Upper lobe of left lung (tissue), 6 donors: ENCODE measurements at regions not wholly inside any gene's neighbourhood (a gene's known extent, or its start where the extent isn't known, plus 50 kb on each side); places are given as distances from the start of the nearest gene placed in this dataset.

Source experiments
- ATAC-seq, 2 donors: fragments of 200-7000 bp; cut with Tn5 transposase; one replicate each; pipeline ENCODE4 v1.9.1; 2022; ENCODE audit warnings: mild to moderate bottlenecking in 2 of 2, moderate library complexity in 2 of 2; ENCODE audit not compliant: low FRiP score in 2 of 2
- DNase-seq, 2 donors: peaks; one replicate each; pipeline ENCODE4 v3.0.0-alpha.2; 2019 to 2020
- H3K27ac ChIP-seq, 4 donors: fragments of 200-600 bp; sonication (generic); one replicate each; pipeline ENCODE4 v1.5.1; 2016 to 2019
- H3K27me3 ChIP-seq, 4 donors: fragments of 200-600 bp; sonication (generic); one replicate each; pipeline ENCODE4 v1.5.1; 2017 to 2019
- H3K36me3 ChIP-seq, 4 donors: fragments of 200-600 bp; sonication (generic); one replicate each; pipeline ENCODE4 v1.5.1; 2016 to 2019
- H3K4me1 ChIP-seq, 4 donors: fragments of 200-600 bp; sonication (generic); one replicate each; pipeline ENCODE4 v1.5.1; 2018 to 2019
- H3K4me3 ChIP-seq, 4 donors: fragments of 200-600 bp; sonication (generic); one replicate each; pipeline ENCODE4 v1.5.1; 2017 to 2019; ENCODE audit warnings: mild to moderate bottlenecking in 2 of 4, moderate library complexity in 1 of 4
- H3K9me3 ChIP-seq, 4 donors: fragments of 200-600 bp; sonication (generic); one replicate each; pipeline ENCODE4 v1.5.1; 2018 to 2019
- EP300 ChIP-seq, 4 donors: sonication (generic); formaldehyde crosslinking; IDR thresholded peaks; one replicate each; pipeline ENCODE4 v1.5.1; 2017; ENCODE audit warnings: antibody characterized with exemption in 4 of 4, control low read depth in 2 of 4
- POLR2A ChIP-seq, 4 donors: fragments of 450-650 bp; IDR thresholded peaks; one replicate each; pipeline ENCODE4 v1.5.1; 2016 to 2017; ENCODE audit warnings: antibody characterized with exemption in 4 of 4, mild to moderate bottlenecking in 2 of 4
- POLR2AphosphoS5 ChIP-seq, 2 donors: sonication (generic); formaldehyde crosslinking; IDR thresholded peaks; one replicate each; pipeline ENCODE4 v1.5.1; 2017; ENCODE audit warnings: antibody characterized with exemption in 2 of 2
- WGBS, 2 donors: methylation state at CpG; one replicate each; pipeline ENCODE4 v1.1.5; 2017 to 2018; 5-methylcytosine and 5-hydroxymethylcytosine counted together
- TF ChIP-seq, protein P1 (sequence below), 6 experiments: fragments of 450-650 bp in 4 of 6; fragments of 200-600 bp in 2 of 6; sonication (generic) in 2 of 6; IDR thresholded peaks; one replicate each; pipeline ENCODE4 v1.5.1; 2016 to 2019; ENCODE audit warnings: antibody characterized with exemption in 6 of 6
- donor health status: DM: no; HTN: no; CAD: no; lungs with moderate emphysema.
- donor health status: DM: no; HTN: yes; CAD: no; lungs with severe emphysema.

DNA sequence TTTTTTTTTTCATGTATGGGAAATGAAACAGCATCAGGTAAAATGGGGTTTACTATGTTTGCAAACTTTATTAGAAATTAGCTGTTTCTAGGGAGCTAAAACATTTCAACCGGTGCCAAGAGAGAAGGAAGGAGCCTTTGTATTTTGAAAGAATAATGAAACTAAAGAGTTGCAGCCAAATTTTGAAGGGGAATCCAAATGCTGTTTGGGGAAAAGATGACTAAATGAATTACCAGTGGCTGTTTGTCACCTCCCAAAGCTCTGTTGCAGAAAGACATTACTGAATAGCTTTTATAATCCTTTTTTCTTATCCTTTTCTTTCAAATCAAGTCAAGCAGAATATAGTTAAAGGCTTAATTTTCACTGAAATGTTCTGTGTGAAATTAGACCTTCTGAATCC, 591.3 kb upstream of the ADGRL2 start:
- 52 to 67% methylated on average over 1 of the region's 1 CpG for WGBS, 2 donors
- Histone ChIP-seq H3K4me1 (no peaks in the 10 kb centered on the region), H3K27me3 (no peaks in the 10 kb centered on the region), H3K27ac (no peak overlapping the region), H3K9me3 (no peaks in the 10 kb centered on the region), H3K4me3 (no peak overlapping the region), H3K36me3 (no peaks in the 10 kb centered on the region)
- ATAC-seq (no peak), DNase-seq (no peak)
- TF ChIP-seq POLR2AphosphoS5 (IDR thresholded peaks at IDR 0.05), result no peak
- TF ChIP-seq POLR2A (IDR thresholded peaks at IDR 0.05), result no peak
- TF ChIP-seq EP300 (IDR thresholded peaks at IDR 0.05), result no peak
- TF ChIP-seq, protein P1, sequence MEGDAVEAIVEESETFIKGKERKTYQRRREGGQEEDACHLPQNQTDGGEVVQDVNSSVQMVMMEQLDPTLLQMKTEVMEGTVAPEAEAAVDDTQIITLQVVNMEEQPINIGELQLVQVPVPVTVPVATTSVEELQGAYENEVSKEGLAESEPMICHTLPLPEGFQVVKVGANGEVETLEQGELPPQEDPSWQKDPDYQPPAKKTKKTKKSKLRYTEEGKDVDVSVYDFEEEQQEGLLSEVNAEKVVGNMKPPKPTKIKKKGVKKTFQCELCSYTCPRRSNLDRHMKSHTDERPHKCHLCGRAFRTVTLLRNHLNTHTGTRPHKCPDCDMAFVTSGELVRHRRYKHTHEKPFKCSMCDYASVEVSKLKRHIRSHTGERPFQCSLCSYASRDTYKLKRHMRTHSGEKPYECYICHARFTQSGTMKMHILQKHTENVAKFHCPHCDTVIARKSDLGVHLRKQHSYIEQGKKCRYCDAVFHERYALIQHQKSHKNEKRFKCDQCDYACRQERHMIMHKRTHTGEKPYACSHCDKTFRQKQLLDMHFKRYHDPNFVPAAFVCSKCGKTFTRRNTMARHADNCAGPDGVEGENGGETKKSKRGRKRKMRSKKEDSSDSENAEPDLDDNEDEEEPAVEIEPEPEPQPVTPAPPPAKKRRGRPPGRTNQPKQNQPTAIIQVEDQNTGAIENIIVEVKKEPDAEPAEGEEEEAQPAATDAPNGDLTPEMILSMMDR (IDR thresholded peaks at IDR 0.05), result no peak

DNA sequence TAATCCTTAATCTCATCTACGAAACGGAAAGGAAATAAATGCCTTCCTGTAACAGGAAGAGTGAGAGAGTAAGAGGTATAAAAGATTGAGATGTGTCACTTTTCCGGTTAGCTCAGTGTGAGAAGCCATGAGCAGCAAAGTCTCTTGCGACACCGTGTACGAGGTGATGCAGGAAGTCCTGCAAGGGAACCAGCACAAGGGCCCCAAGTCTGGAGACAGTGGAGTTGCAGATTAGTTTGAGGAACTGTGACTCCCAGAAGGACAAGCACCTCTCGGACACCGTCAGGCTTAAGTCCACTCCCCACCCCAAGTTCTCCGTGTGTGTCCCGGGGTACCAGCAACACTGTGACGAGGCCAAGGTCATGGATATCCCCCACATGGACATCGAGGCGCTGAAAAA, 592.3 kb upstream of the ADGRL2 start:
- peak in 1 of 2 donors; percentile 72 for DNase-seq
- Histone ChIP-seq H3K4me1 (no peaks in the 10 kb centered on the region), H3K36me3 (no peaks in the 10 kb centered on the region), H3K27me3 (no peaks in the 10 kb centered on the region), H3K9me3 (no peaks in the 10 kb centered on the region), H3K4me3 (no peak overlapping the region), H3K27ac (peak overlapping the region in 2 of 4 donors; percentile 51 to 53)
- ATAC-seq, result peak; percentile 46 to 51
- WGBS, 2 donors, result 57 to 71% methylated on average over 13 of the region's 13 CpGs
- no peak for TF ChIP-seq POLR2AphosphoS5 (IDR thresholded peaks at IDR 0.05)
- no peak for TF ChIP-seq POLR2A (IDR thresholded peaks at IDR 0.05)
- TF ChIP-seq, protein P1 (IDR thresholded peaks at IDR 0.05), result no peak
- no peak for TF ChIP-seq EP300 (IDR thresholded peaks at IDR 0.05)

DNA sequence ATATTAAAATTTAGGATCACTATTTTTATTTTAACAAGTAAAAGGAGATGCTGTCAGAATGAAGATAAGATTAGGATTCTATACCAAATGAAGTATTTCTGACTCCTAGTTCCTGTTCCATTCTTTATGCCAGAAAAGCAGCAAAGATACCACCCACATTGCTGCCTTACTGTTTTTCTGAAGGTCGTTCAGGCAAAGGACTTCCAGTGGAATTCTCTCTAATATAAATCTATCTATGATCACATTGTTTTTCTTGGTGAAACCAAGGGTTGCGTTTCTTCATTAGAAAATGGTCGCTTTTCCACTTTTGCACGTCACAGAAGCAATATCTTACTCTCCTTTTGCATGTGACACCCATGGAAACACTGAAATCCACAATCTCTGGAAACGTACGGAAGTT, 594.8 kb upstream of the ADGRL2 start:
- no peaks in the 10 kb centered on the region for H3K9me3 ChIP-seq
- no peak for ATAC-seq
- H3K4me3 ChIP-seq, result no peak overlapping the region
- H3K27me3 ChIP-seq, result no peaks in the 10 kb centered on the region
- no peak overlapping the region for H3K27ac ChIP-seq
- no peaks in the 10 kb centered on the region for H3K4me1 ChIP-seq
- WGBS, 2 donors, result 68 to 75% methylated on average over 6 of the region's 6 CpGs
- no peak for DNase-seq
- H3K36me3 ChIP-seq, result no peaks in the 10 kb centered on the region
- TF ChIP-seq POLR2AphosphoS5 (IDR thresholded peaks at IDR 0.05) (no peak), EP300 (IDR thresholded peaks at IDR 0.05) (no peak), POLR2A (IDR thresholded peaks at IDR 0.05) (no peak)
- TF ChIP-seq, protein P1 (IDR thresholded peaks at IDR 0.05), result no peak

DNA sequence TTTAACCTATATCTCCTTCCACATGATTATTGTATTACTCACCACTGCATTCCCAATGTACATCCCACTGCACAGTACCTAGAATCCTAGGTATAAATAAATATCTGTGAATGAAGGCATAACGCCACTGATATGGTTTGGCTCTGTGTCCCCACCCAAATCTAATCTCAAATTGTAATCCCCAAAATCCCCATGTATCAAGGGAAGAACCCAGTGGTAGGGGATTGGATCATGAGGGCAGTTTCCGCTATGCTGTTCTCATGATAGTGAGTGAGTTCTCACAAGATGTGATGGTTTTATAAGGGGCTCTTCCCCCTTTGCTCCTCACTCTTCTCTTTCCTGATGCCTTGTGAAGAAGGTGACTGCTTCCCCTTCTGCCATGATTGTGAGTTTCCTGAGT, 599.0 kb upstream of the ADGRL2 start:
- no peaks in the 10 kb centered on the region for H3K9me3 ChIP-seq
- DNase-seq, result no peak
- TF ChIP-seq, protein P1 (IDR thresholded peaks at IDR 0.05), result no peak
- TF ChIP-seq EP300 (IDR thresholded peaks at IDR 0.05), result no peak
- no peak for TF ChIP-seq POLR2AphosphoS5 (IDR thresholded peaks at IDR 0.05)
- no peak for TF ChIP-seq POLR2A (IDR thresholded peaks at IDR 0.05)
- H3K4me3 ChIP-seq, result no peak overlapping the region
- no peak overlapping the region for H3K27ac ChIP-seq
- no peaks in the 10 kb centered on the region for H3K36me3 ChIP-seq
- no peaks in the 10 kb centered on the region for H3K4me1 ChIP-seq
- 95 to 97% methylated on average over 2 of the region's 2 CpGs for WGBS, 2 donors
- H3K27me3 ChIP-seq, result no peaks in the 10 kb centered on the region
- no peak for ATAC-seq

DNA sequence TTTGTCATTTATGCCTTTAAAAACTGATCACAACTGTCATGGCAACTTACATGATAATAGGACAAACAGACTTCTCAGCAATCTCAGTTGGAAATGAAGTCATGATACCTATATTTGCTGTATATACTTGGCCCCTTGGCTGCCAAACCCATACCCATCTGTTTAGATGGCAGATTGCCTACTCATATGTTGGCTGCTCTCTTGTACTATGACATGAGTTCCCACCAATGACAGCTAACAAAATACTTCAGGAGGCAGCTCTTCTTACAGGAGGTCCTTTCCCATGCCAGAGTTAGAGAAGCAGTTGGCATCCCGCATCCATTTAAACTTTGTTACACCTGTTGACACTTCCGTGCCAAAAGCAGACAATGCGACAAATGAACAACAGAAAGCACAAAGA, 603.1 kb upstream of the ADGRL2 start:
- Histone ChIP-seq H3K36me3 (no peaks in the 10 kb centered on the region), H3K27ac (no peak overlapping the region), H3K4me1 (no peaks in the 10 kb centered on the region), H3K9me3 (no peaks in the 10 kb centered on the region), H3K27me3 (no peaks in the 10 kb centered on the region), H3K4me3 (no peak overlapping the region)
- no peak for ATAC-seq
- 98% methylated on average over 3 of the region's 3 CpGs for WGBS, 2 donors
- TF ChIP-seq POLR2A (IDR thresholded peaks at IDR 0.05) (no peak), POLR2AphosphoS5 (IDR thresholded peaks at IDR 0.05) (no peak), EP300 (IDR thresholded peaks at IDR 0.05) (no peak)
- TF ChIP-seq, protein P1 (IDR thresholded peaks at IDR 0.05), result no peak
- DNase-seq, result no peak
